OCI-LY1 (cell line): ENCODE measurements at regions not wholly inside any gene's neighbourhood (a gene's known extent, or its start where the extent isn't known, plus 50 kb on each side); places are given as distances from the start of the nearest gene placed in this dataset.

ENCODE experiments used
- CTCF ChIP-seq: fragments of 200-600 bp; sonication (generic), shearing (Covaris generic); IDR thresholded peaks from 2 replicates; pipeline ENCODE4 v1.5.1; 2017; ENCODE audit warnings: mild to moderate bottlenecking, antibody characterized with exemption, low read length, moderate library complexity, mixed read lengths
- EZH2 ChIP-seq: fragments of 200-600 bp; sonication (generic), shearing (Covaris generic); IDR thresholded peaks from 2 replicates; pipeline ENCODE4 v1.8.0; 2017; ENCODE audit warnings: borderline replicate concordance, mixed run types, mild to moderate bottlenecking, antibody characterized with exemption, low read length, moderate library complexity, mixed read lengths

- TF ChIP-seq CTCF (no peak), EZH2 (no peak)
Observed at GRCh38 chr17:12348476-12348875, 317.2 kb upstream of the MYOCD start.
